ENCODE measurements at regions not wholly inside any gene's neighbourhood (a gene's known extent, or its start where the extent isn't known, plus 50 kb on each side); places are given as distances from the start of the nearest gene placed in this dataset.

DNA sequence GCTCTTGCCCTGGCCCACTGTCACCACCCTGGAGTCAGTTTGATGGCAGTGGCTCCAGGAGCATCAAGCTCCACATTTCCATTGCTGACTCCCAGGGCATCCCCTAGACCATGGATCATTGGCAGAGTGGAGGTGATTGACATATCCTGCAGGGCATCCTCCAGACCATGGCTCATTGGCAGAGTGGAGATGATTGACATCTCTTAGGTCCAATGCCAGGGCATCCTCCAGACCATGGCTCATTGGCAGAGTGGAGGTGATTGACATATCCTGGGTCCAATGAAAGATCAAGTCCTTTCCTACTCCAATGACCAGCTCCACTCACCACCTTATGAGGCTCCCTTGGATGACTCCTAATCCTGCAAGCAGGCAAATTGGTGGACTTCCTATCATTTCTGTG, 174.3 kb upstream of the NLRP1 start:
- TF ChIP-seq POLR2A (IDR thresholded peaks at IDR 0.05) = no peak
- TF ChIP-seq, protein P1, sequence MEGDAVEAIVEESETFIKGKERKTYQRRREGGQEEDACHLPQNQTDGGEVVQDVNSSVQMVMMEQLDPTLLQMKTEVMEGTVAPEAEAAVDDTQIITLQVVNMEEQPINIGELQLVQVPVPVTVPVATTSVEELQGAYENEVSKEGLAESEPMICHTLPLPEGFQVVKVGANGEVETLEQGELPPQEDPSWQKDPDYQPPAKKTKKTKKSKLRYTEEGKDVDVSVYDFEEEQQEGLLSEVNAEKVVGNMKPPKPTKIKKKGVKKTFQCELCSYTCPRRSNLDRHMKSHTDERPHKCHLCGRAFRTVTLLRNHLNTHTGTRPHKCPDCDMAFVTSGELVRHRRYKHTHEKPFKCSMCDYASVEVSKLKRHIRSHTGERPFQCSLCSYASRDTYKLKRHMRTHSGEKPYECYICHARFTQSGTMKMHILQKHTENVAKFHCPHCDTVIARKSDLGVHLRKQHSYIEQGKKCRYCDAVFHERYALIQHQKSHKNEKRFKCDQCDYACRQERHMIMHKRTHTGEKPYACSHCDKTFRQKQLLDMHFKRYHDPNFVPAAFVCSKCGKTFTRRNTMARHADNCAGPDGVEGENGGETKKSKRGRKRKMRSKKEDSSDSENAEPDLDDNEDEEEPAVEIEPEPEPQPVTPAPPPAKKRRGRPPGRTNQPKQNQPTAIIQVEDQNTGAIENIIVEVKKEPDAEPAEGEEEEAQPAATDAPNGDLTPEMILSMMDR (IDR thresholded peaks at IDR 0.05) = no peak
